SU-DHL-6 (cell line): ENCODE measurements at regions not wholly inside any gene's neighbourhood (a gene's known extent, or its start where the extent isn't known, plus 50 kb on each side); places are given as distances from the start of the nearest gene placed in this dataset.

ENCODE experiments used
- EZH2phosphoT487 ChIP-seq: fragments of 200-600 bp; sonication (generic), shearing (Covaris generic); conservative IDR thresholded peaks from 2 replicates; pipeline ENCODE4 v1.6.1; 2018; ENCODE audit warnings: mild to moderate bottlenecking, antibody characterized with exemption, low read length, moderate library complexity, mixed read lengths
- TF ChIP-seq, protein P1 (sequence below): fragments of 200-600 bp; sonication (generic); IDR thresholded peaks from one replicate; pipeline ENCODE4 v1.5.1; 2017; ENCODE audit warnings: antibody characterized with exemption, mild to moderate bottlenecking, low read length, moderate library complexity; ENCODE audit not compliant: insufficient read depth, poor library complexity, severe bottlenecking

GRCh38 chr6:119626884-119627619, 277.5 kb upstream of the MAN1A1 start:
- TF ChIP-seq EZH2phosphoT487 = no peak
- TF ChIP-seq, protein P1, sequence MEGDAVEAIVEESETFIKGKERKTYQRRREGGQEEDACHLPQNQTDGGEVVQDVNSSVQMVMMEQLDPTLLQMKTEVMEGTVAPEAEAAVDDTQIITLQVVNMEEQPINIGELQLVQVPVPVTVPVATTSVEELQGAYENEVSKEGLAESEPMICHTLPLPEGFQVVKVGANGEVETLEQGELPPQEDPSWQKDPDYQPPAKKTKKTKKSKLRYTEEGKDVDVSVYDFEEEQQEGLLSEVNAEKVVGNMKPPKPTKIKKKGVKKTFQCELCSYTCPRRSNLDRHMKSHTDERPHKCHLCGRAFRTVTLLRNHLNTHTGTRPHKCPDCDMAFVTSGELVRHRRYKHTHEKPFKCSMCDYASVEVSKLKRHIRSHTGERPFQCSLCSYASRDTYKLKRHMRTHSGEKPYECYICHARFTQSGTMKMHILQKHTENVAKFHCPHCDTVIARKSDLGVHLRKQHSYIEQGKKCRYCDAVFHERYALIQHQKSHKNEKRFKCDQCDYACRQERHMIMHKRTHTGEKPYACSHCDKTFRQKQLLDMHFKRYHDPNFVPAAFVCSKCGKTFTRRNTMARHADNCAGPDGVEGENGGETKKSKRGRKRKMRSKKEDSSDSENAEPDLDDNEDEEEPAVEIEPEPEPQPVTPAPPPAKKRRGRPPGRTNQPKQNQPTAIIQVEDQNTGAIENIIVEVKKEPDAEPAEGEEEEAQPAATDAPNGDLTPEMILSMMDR = no peak
